IMR-90 (cell line): ENCODE measurements at regions not wholly inside any gene's neighbourhood (a gene's known extent, or its start where the extent isn't known, plus 50 kb on each side); places are given as distances from the start of the nearest gene placed in this dataset.

Experiments used
- ATAC-seq: fragments of 200-7000 bp; cut with Tn5 transposase; 2 replicates; pipeline ENCODE4 v1.9.1; 2020; ENCODE audit warnings: low read depth, mild to moderate bottlenecking, moderate library complexity
- BruUV-seq: library from RNA; stranded (reverse); fragments of 400-500 nt; replicated peaks from 2 replicates; lab custom pipeline; 2021; lab: Mats Ljungman, UMichigan
- CTCF ChIA-PET: fragments of 300-600 bp; formaldehyde crosslinking; extraction: SDS; loops from one replicate; lab custom pipeline; 2021; ENCODE audit warnings: antibody characterized with exemption; lab: Yijun Ruan, JAX
- POLR2A ChIA-PET: fragments of 300-600 bp; sonication (Branson Sonifier 250); formaldehyde crosslinking; loops from one replicate; lab custom pipeline; 2022; ENCODE audit warnings: antibody characterized with exemption; ENCODE audit not compliant: unreplicated experiment; lab: Charles Lee
- DNase-seq: peaks from one replicate; pipeline ENCODE4 v3.0.0; 2013
- H2AFZ ChIP-seq: replicated peaks from 2 replicates; pipeline ENCODE3; 2013; ENCODE audit warnings: low read length, mild to moderate bottlenecking; ENCODE audit not compliant: poor library complexity
- H2AK5ac ChIP-seq: 2 replicates; pipeline ENCODE4 v1.6.1; 2013; ENCODE audit warnings: low read depth, low read length, inconsistent platforms
- H2AK9ac ChIP-seq: replicated peaks from 2 replicates; pipeline ENCODE3; 2013; ENCODE audit warnings: mild to moderate bottlenecking, low read depth, low read length, moderate library complexity; ENCODE audit not compliant: poor library complexity
- H2BK120ac ChIP-seq: 2 replicates; pipeline ENCODE4 v1.6.1; 2013; ENCODE audit warnings: low read depth, low read length, inconsistent platforms
- H2BK15ac ChIP-seq: 3 replicates; pipeline ENCODE4 v1.6.1; 2013; ENCODE audit warnings: low read depth, low read length, inconsistent platforms
- H2BK20ac ChIP-seq: 2 replicates; pipeline ENCODE4 v1.6.1; 2013; ENCODE audit warnings: low read depth, mild to moderate bottlenecking, inconsistent platforms, low read length, moderate library complexity
- H2BK5ac ChIP-seq: 2 replicates; pipeline ENCODE4 v1.6.1; 2013; ENCODE audit warnings: mild to moderate bottlenecking, low read depth, low read length, inconsistent platforms; ENCODE audit not compliant: poor library complexity, severe bottlenecking
- H3K14ac ChIP-seq: replicated peaks from 2 replicates; pipeline ENCODE4 v1.6.1; 2013; ENCODE audit warnings: low read depth, low read length, inconsistent platforms
- H3K18ac ChIP-seq: 2 replicates; pipeline ENCODE4 v1.6.1; 2013; ENCODE audit warnings: low read depth, low read length, control low read depth
- H3K23ac ChIP-seq: 2 replicates; pipeline ENCODE4 v1.6.1; 2013; ENCODE audit warnings: low read depth, low read length, inconsistent platforms
- H3K27ac ChIP-seq: 2 replicates; pipeline ENCODE4 v1.5.1; 2013; ENCODE audit warnings: mild to moderate bottlenecking, control low read depth, low read length; ENCODE audit not compliant: insufficient read depth
- H3K27me3 ChIP-seq: 2 replicates; pipeline ENCODE4 v1.6.1; 2013; ENCODE audit warnings: low read length; ENCODE audit not compliant: control insufficient read depth, insufficient read depth
- H3K36me3 ChIP-seq: 2 replicates; pipeline ENCODE4 v1.6.1; 2013; ENCODE audit warnings: low read length, mixed read lengths; ENCODE audit not compliant: control insufficient read depth, insufficient read depth
- H3K4ac ChIP-seq: 2 replicates; pipeline ENCODE4 v1.6.1; 2013; ENCODE audit warnings: low read depth, low read length, inconsistent platforms
- H3K4me1 ChIP-seq: 2 replicates; pipeline ENCODE4 v1.6.1; 2013; ENCODE audit warnings: low read length, mixed read lengths; ENCODE audit not compliant: control insufficient read depth, insufficient read depth
- H3K4me2 ChIP-seq: 2 replicates; pipeline ENCODE4 v1.6.1; 2013; ENCODE audit warnings: low read depth, mild to moderate bottlenecking, control low read depth, low read length, moderate library complexity
- H3K4me3 ChIP-seq: 2 replicates; pipeline ENCODE4 v1.5.1; 2013; ENCODE audit warnings: low read depth, mild to moderate bottlenecking, control low read depth, low read length, moderate library complexity; ENCODE audit not compliant: insufficient read depth
- H3K56ac ChIP-seq: 2 replicates; pipeline ENCODE4 v1.6.1; 2013; ENCODE audit warnings: low read length, inconsistent platforms; ENCODE audit not compliant: insufficient read depth; ENCODE audit errors: extremely low read depth
- H3K79me1 ChIP-seq, 2 experiments: 2 replicates each; pipeline ENCODE4 v1.6.1; 2013; ENCODE audit warnings: low read length in 2 of 2, inconsistent platforms in 1 of 2, low read depth in 1 of 2
- H3K9ac ChIP-seq: 2 replicates; pipeline ENCODE4 v1.6.1; 2013; ENCODE audit warnings: low read depth, low read length, control low read depth
- H3K9me1 ChIP-seq: 2 replicates; pipeline ENCODE4 v1.6.1; 2013; ENCODE audit warnings: low read length, inconsistent platforms; ENCODE audit not compliant: insufficient read depth
- H3K9me3 ChIP-seq: 2 replicates; pipeline ENCODE4 v1.6.1; 2013; ENCODE audit warnings: low read length; ENCODE audit not compliant: control insufficient read depth, insufficient read depth
- H4K20me1 ChIP-seq: 2 replicates; pipeline ENCODE4 v1.6.1; 2013; ENCODE audit warnings: low read length, inconsistent platforms; ENCODE audit not compliant: insufficient read depth
- H4K5ac ChIP-seq: 2 replicates; pipeline ENCODE4 v1.6.1; 2013; ENCODE audit warnings: mild to moderate bottlenecking, low read depth, low read length, control low read depth
- H4K8ac ChIP-seq, 2 experiments: 2 replicates each; pipeline ENCODE4 v1.6.1; 2013; ENCODE audit warnings: low read depth in 2 of 2, low read length in 2 of 2, control low read depth in 1 of 2, inconsistent platforms in 1 of 2
- H4K91ac ChIP-seq: 2 replicates; pipeline ENCODE4 v1.6.1; 2013; ENCODE audit warnings: low read depth, low read length, inconsistent platforms; ENCODE audit not compliant: insufficient read depth
- CEBPB ChIP-seq: IDR thresholded peaks from 2 replicates; pipeline ENCODE4 v1.6.1; 2012; ENCODE audit warnings: low read depth, low read length, improper control_type of control experiment
- ELK1 ChIP-seq: fragments of 150-350 bp; IDR thresholded peaks from 2 replicates; pipeline ENCODE4 v1.6.1; 2016; ENCODE audit warnings: low read depth, mild to moderate bottlenecking, low read length, moderate library complexity, borderline replicate concordance
- FOS ChIP-seq: fragments of 150-350 bp; IDR thresholded peaks from 2 replicates; pipeline ENCODE4 v1.6.1; 2016; ENCODE audit warnings: low read depth, low read length
- MAFK ChIP-seq: IDR thresholded peaks from 2 replicates; pipeline ENCODE4 v1.6.1; 2012; ENCODE audit warnings: low read depth, low read length, improper control_type of control experiment
- NFE2L2 ChIP-seq: fragments of 150-350 bp; IDR thresholded peaks from 2 replicates; pipeline ENCODE4 v1.6.1; 2016; ENCODE audit warnings: low read depth, mild to moderate bottlenecking, low read length
- RFX5 ChIP-seq: IDR thresholded peaks from 2 replicates; pipeline ENCODE4 v1.8.0; 2012; ENCODE audit warnings: low read depth, mild to moderate bottlenecking, low read length, moderate library complexity
- USF2 ChIP-seq: fragments of 150-350 bp; IDR thresholded peaks from 2 replicates; pipeline ENCODE4 v1.6.1; 2017; ENCODE audit warnings: mild to moderate bottlenecking, antibody characterized with exemption, low read length, low read depth
- WGBS, 2 experiments: methylation state at CpG; one replicate each; pipeline versions ENCODE4 v1.1.5 to v1.1.7; 2013; ENCODE audit warnings: missing lambda C conversion rate in 2 of 2; ENCODE audit not compliant: insufficient read length in 1 of 2; ENCODE audit errors: extremely low coverage in 2 of 2; 5-methylcytosine and 5-hydroxymethylcytosine counted together
- dilution Hi-C: fragments of 300-500 bp; cut with HindIII; formaldehyde crosslinking; loops from one replicate; pipeline ENCODE4 v1.14.3; 2018; ENCODE audit warnings: low sequenced_read_pairs; ENCODE audit not compliant: unreplicated experiment
- in situ Hi-C: fragments of 300-500 bp; cut with MboI; formaldehyde crosslinking; loops from 3 replicates; pipeline ENCODE4 v1.14.3; 2019; ENCODE audit warnings: low sequenced_read_pairs, inconsistent platforms, mixed read lengths
- intact Hi-C: fragments of 100-400 bp; cut with micrococcal nuclease; formaldehyde crosslinking; loops from 2 replicates; pipeline ENCODE4 v1.10.0; 2022

DNA sequence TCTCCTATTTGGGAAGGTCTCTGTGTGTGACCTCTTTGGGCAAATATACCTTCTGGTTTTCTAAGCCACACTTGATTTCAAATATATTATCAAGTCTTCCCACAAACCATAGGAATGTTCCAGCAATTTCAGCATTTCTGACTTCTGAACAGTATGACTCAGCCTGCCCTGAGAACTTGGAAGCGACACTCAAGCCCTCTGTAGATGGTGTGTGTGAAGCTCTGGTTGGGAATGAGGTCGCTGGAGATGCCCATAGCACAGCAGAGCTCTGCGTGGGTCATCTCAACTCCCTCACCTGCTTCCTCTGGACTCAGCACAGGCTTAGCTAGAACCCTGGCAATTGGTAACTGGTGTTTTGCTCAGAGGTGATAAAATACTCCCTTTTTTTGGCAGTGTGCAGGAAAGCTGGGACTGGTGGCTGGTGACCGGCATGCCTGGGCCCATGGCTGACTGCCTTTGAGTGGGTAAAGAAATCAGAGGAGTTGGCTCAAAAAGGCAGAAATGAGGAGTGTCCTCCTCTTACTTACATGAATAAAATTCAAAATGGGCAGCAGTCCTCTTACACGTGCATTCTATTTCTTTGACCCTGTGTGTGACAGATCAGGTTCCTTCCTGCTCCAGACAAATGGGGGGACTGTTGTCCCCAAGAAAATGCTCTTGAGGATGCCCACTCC lies 87.5 kb upstream of the NRP1 start:
- Histone ChIP-seq H2BK20ac (no peak overlapping the region), H3K4me2 (no peak overlapping the region)
- no TSS peak for BruUV-seq

More for the DNA sequence above, 87.5 kb upstream of the NRP1 start:
- Histone ChIP-seq H2AK9ac (no peak overlapping the region), H3K4ac (no peak overlapping the region; the same call in 1 of the 2 replicates), H3K27me3 (no peaks in the 10 kb centered on the region), H3K4me3 (no peak overlapping the region), H3K9ac (no peak overlapping the region), H3K14ac (no peak overlapping the region; the same call in 1 of the 2 replicates), H2AK5ac (no peak overlapping the region), H3K36me3 (no peaks in the 10 kb centered on the region), H2BK5ac (no peak overlapping the region), H3K9me3 (no peaks in the 10 kb centered on the region), H3K9me1 (peaks cover 6% of the 10 kb centered on the region), H4K20me1 (no peaks in the 10 kb centered on the region), H3K27ac (no peak overlapping the region), H3K56ac (no peak overlapping the region), H3K79me1 (no peaks in the 10 kb centered on the region), H4K8ac (no peak overlapping the region), H3K18ac (no peak overlapping the region), H4K91ac (no peak overlapping the region), H3K4me1 (peaks cover 3% of the 10 kb centered on the region; the same call in 1 of the 2 replicates), H2AFZ (peak overlapping the region; percentile 35), H2BK120ac (peak overlapping the region; percentile 17; the same call in 1 of the 2 replicates), H2BK15ac (no peak overlapping the region), H4K5ac (no peak overlapping the region), H3K23ac (no peak overlapping the region)
- ATAC-seq: peak; percentile 100
- ChIA-PET CTCF (no interaction called here), POLR2A (no interaction called here)
- intact Hi-C loops (loop anchor here (5.0 kb wide), 1 partner anchor 90 kb away; the partner anchor contains the start of gene NRP1), dilution Hi-C loops (no loop called here), in situ Hi-C loops (no loop called here)
- no CpG with 5 or more reads among the region's 5 CpGs for WGBS, 2 experiments
- TF ChIP-seq USF2 (no peak), RFX5 (no peak), NFE2L2 (peak; percentile 3; the same call in 1 of the 2 replicates), CEBPB (peak; percentile 48), FOS (peak; percentile 49; the same call in 1 of the 2 replicates), MAFK (peak; percentile 52), ELK1 (no peak)
- peak; percentile 93 for DNase-seq
